Liver (tissue), 3 donors: ENCODE measurements at regions not wholly inside any gene's neighbourhood (a gene's known extent, or its start where the extent isn't known, plus 50 kb on each side); places are given as distances from the start of the nearest gene placed in this dataset.

Source experiments
- ATF3 ChIP-seq: IDR thresholded peaks from 2 replicates; pipeline ENCODE4 v1.6.1; 2016; ENCODE audit warnings: antibody characterized with exemption
- CTCF ChIP-seq: fragments of 150-350 bp; IDR thresholded peaks from 2 replicates; pipeline ENCODE4 v1.5.1; 2017; ENCODE audit warnings: improper control_type of control experiment, low read depth, low read length; ENCODE audit not compliant: missing input control
- HNF4G ChIP-seq: IDR thresholded peaks from 2 replicates; pipeline ENCODE4 v1.6.1; 2016; ENCODE audit warnings: antibody characterized with exemption
- REST ChIP-seq: IDR thresholded peaks from 2 replicates; pipeline ENCODE4 v1.6.1; 2016; ENCODE audit warnings: antibody characterized with exemption, mild to moderate bottlenecking
- SP1 ChIP-seq: IDR thresholded peaks from 2 replicates; pipeline ENCODE4 v1.6.1; 2018; ENCODE audit warnings: antibody characterized with exemption, mild to moderate bottlenecking
- ZBTB33 ChIP-seq: IDR thresholded peaks from 2 replicates; pipeline ENCODE4 v1.6.1; 2016; ENCODE audit warnings: antibody characterized with exemption
- donor health status: healthy.
- donor health status: healthy.

GRCh38 chr19:28327905-28328304 lies 885.0 kb downstream of the UQCRFS1 start:
- no peak for TF ChIP-seq CTCF
- no peak for TF ChIP-seq SP1
- TF ChIP-seq ATF3 = no peak
- no peak for TF ChIP-seq ZBTB33
- no peak for TF ChIP-seq REST
- TF ChIP-seq HNF4G = no peak
